A549 (cell line): ENCODE measurements at regions not wholly inside any gene's neighbourhood (a gene's known extent, or its start where the extent isn't known, plus 50 kb on each side); places are given as distances from the start of the nearest gene placed in this dataset.

Experiments
- ATAC-seq, 2 experiments: fragments of 200-7000 bp in 1 of 2; fragments of >200 bp in 1 of 2; cut with Nextera tagmentation in 1 of 2; cut with Tn5 transposase in 1 of 2; 3 replicates each; pipeline versions ENCODE4 v1.8.0 to v1.9.1; 2018 to 2020; ENCODE audit warnings: mild to moderate bottlenecking in 1 of 2, moderate library complexity in 1 of 2
- CTCF ChIA-PET: fragments of 300-600 bp; sonication (Branson Sonifier 250); formaldehyde crosslinking; extraction: SDS; loops from one replicate; lab custom pipeline; 2021; ENCODE audit warnings: antibody characterized with exemption, inconsistent platforms; lab: Yijun Ruan, JAX
- POLR2A ChIA-PET: fragments of 350-600 bp; formaldehyde crosslinking; extraction: SDS; loops from one replicate; lab custom pipeline; 2021; ENCODE audit warnings: antibody characterized with exemption, inconsistent platforms; lab: Yijun Ruan, JAX
- DNase-seq, 2 experiments: peaks; one replicate each; pipeline versions ENCODE4 v3.0.0 to v3.0.0-alpha.2; 2011 to 2016; ENCODE audit warnings: low read depth in 1 of 2, low spot score in 1 of 2
- FAIRE-seq: peaks from 2 replicates; lab custom pipeline; 2011; peaks lifted over from hg19 to GRCh38; lab: Jason Lieb, UNC
- H3K27ac ChIP-seq, 2 experiments: fragments of >200 bp; sonication (Bioruptor Twin); formaldehyde crosslinking; 3 replicates each; pipeline ENCODE4 v1.5.1; 2016 to 2017
- H3K4me1 ChIP-seq: fragments of >200 bp; sonication (Bioruptor Twin); formaldehyde crosslinking; 3 replicates; pipeline ENCODE4 v1.6.1; 2016
- H3K4me2 ChIP-seq: fragments of >200 bp; sonication (Bioruptor Twin); formaldehyde crosslinking; 3 replicates; pipeline ENCODE4 v1.6.1; 2016
- H3K4me3 ChIP-seq: fragments of >200 bp; sonication (Bioruptor Twin); formaldehyde crosslinking; 3 replicates; pipeline ENCODE4 v1.5.1; 2016
- H3K9me3 ChIP-seq: fragments of >200 bp; sonication (Bioruptor Twin); formaldehyde crosslinking; 3 replicates; pipeline ENCODE4 v1.6.1; 2016
- BHLHE40 ChIP-seq: IDR thresholded peaks from 2 replicates; pipeline ENCODE4 v1.6.1; 2012; ENCODE audit warnings: low read depth, low read length, inconsistent platforms
- CEBPB ChIP-seq, 2 experiments: fragments of >200 bp in 1 of 2; sonication (Bioruptor Twin) in 1 of 2; formaldehyde crosslinking in 1 of 2; IDR thresholded peaks; 2 replicates each; pipeline ENCODE4 v1.6.1; 2012 to 2016
- EP300 ChIP-seq, 2 experiments: fragments of >200 bp; sonication (Bioruptor Twin); formaldehyde crosslinking; IDR thresholded peaks; 2 replicates in 1 of 2; 3 replicates in 1 of 2; pipeline ENCODE4 v1.6.1; 2016 to 2017
- FOXS1 ChIP-seq: fragments of 250-450 bp; sonication (Bioruptor Pico); IDR thresholded peaks from 2 replicates; pipeline ENCODE4 v1.5.0; 2020; ENCODE audit warnings: mild to moderate bottlenecking, moderate library complexity
- HDAC2 ChIP-seq: fragments of 200-600 bp; sonication (generic); IDR thresholded peaks from 2 replicates; pipeline ENCODE4 v1.6.1; 2016
- HOXB13 ChIP-seq: fragments of 250-450 bp; sonication (Bioruptor Pico); IDR thresholded peaks from 2 replicates; pipeline ENCODE4 v1.5.0; 2020; ENCODE audit warnings: low read depth, mild to moderate bottlenecking, moderate library complexity
- JUNB ChIP-seq: fragments of >200 bp; sonication (Bioruptor Twin); formaldehyde crosslinking; IDR thresholded peaks from 2 replicates; pipeline ENCODE4 v1.6.1; 2016
- MAZ ChIP-seq: fragments of 150-350 bp; IDR thresholded peaks from 2 replicates; pipeline ENCODE4 v1.6.1; 2014; ENCODE audit warnings: antibody characterized with exemption, low read depth, low read length, borderline replicate concordance
- NR3C1 ChIP-seq: fragments of >200 bp; sonication (Bioruptor Twin); formaldehyde crosslinking; IDR thresholded peaks from 3 replicates; pipeline ENCODE4 v1.6.1; 2017
- RAD21 ChIP-seq, 2 experiments: fragments of >200 bp in 1 of 2; sonication (Bioruptor Twin) in 1 of 2; formaldehyde crosslinking in 1 of 2; IDR thresholded peaks in 1 of 2; conservative IDR thresholded peaks in 1 of 2; 2 replicates in 1 of 2; 3 replicates in 1 of 2; pipeline ENCODE4 v1.6.1; 2012 to 2018; ENCODE audit warnings: inconsistent platforms in 1 of 2
- RFX5 ChIP-seq: fragments of 450-650 bp; IDR thresholded peaks from 2 replicates; pipeline ENCODE4 v1.7.1; 2014; ENCODE audit warnings: antibody characterized with exemption, mild to moderate bottlenecking, moderate library complexity
- SMC3 ChIP-seq: fragments of >200 bp; sonication (Bioruptor Twin); formaldehyde crosslinking; IDR thresholded peaks from 3 replicates; pipeline ENCODE4 v1.6.1; 2018; ENCODE audit warnings: inconsistent platforms
- ZC3H11A ChIP-seq: fragments of 450-650 bp; IDR thresholded peaks from 2 replicates; pipeline ENCODE4 v1.6.1; 2014; ENCODE audit warnings: antibody characterized with exemption, mild to moderate bottlenecking
- WGBS: methylation state at CpG from one replicate; pipeline ENCODE4 v1.1.6; 2017; ENCODE audit errors: missing lambda C conversion rate; 5-methylcytosine and 5-hydroxymethylcytosine counted together
- TF ChIP-seq, protein P1 (sequence below): fragments of 250-450 bp; sonication (Bioruptor Pico); IDR thresholded peaks from 2 replicates; pipeline ENCODE4 v1.5.0; 2020; ENCODE audit warnings: low read depth, mild to moderate bottlenecking, moderate library complexity
- TF ChIP-seq, protein P2 (sequence below): fragments of >200 bp; sonication (Bioruptor Twin); formaldehyde crosslinking; IDR thresholded peaks from 3 replicates; pipeline ENCODE4 v1.6.1; 2016
- TF ChIP-seq, protein P3 (sequence below): fragments of 200-600 bp; sonication (generic); IDR thresholded peaks from 2 replicates; pipeline ENCODE4 v1.6.1; 2016; ENCODE audit warnings: antibody characterized with exemption, mild to moderate bottlenecking, moderate library complexity
- TF ChIP-seq, protein P4 (sequence below): IDR thresholded peaks from 2 replicates; pipeline ENCODE4 v1.6.1; 2012; ENCODE audit warnings: low read depth, borderline replicate concordance
- TF ChIP-seq, protein P5 (sequence below): fragments of 450-650 bp; IDR thresholded peaks from 2 replicates; pipeline ENCODE4 v1.6.1; 2014; ENCODE audit warnings: antibody characterized with exemption

DNA sequence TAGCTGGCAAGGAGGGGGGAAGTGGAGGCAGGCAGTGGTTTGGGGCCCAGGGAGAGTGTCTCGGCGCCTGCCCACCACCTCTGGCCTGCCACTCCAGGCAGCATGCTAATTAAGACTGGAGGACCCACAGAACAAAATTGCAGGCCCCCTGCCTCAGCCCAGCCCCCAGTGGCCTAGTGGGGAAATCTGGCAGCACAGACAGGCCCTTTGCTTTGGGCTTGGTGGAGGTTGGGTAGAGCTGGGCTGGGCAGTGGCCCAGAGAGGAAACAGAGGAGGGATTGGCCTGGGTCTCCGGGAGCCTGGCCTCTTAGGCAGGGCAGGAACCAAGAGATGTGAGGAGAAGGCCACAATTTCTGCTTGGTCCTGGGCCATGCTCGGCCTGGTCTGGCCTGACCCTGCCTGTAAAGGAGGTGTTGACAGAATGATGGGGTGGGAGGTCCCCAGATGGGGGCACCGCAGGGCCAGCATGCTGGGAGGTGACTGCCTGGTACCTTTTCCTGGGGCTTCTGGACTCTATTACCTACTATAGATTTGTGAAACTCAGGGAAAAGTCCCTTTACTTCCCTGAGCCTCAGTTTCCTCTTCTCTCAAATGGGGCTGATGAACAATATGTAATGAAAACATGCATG lies 92.4 kb upstream of the PJA1 start:
- DNase-seq (no peak), ATAC-seq (no peak), FAIRE-seq (no peak)
- H3K4me2 ChIP-seq = no peak overlapping the region
- ChIA-PET CTCF (interaction anchor here (0.9 kb wide), 1 partner anchor 25 kb away, joined by 3 read pairs; no protein-coding TSS in a partner anchor), POLR2A (no interaction called here)
- H3K4me1 ChIP-seq = no peaks in the 10 kb centered on the region
- 77% methylated on average over 5 of the region's 5 CpGs for WGBS
- no peak overlapping the region for H3K4me3 ChIP-seq
- no peaks in the 10 kb centered on the region for H3K9me3 ChIP-seq
- H3K27ac ChIP-seq = no peak overlapping the region
- TF ChIP-seq RAD21 (conservative IDR thresholded peaks at IDR 0.05 in 1 of 2, IDR thresholded peaks at IDR 0.05 in 1 of 2) (no peak), BHLHE40 (no peak), NR3C1 (no peak), MAZ (no peak), EP300 (IDR thresholded peaks at IDR 0.05) (no peak), SMC3 (no peak), ZC3H11A (no peak), JUNB (no peak), CEBPB (IDR thresholded peaks at IDR 0.05) (no peak)
- TF ChIP-seq, protein P1, sequence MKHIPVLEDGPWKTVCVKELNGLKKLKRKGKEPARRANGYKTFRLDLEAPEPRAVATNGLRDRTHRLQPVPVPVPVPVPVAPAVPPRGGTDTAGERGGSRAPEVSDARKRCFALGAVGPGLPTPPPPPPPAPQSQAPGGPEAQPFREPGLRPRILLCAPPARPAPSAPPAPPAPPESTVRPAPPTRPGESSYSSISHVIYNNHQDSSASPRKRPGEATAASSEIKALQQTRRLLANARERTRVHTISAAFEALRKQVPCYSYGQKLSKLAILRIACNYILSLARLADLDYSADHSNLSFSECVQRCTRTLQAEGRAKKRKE (CRISPR knock-in tag) = no peak
- TF ChIP-seq, protein P2, sequence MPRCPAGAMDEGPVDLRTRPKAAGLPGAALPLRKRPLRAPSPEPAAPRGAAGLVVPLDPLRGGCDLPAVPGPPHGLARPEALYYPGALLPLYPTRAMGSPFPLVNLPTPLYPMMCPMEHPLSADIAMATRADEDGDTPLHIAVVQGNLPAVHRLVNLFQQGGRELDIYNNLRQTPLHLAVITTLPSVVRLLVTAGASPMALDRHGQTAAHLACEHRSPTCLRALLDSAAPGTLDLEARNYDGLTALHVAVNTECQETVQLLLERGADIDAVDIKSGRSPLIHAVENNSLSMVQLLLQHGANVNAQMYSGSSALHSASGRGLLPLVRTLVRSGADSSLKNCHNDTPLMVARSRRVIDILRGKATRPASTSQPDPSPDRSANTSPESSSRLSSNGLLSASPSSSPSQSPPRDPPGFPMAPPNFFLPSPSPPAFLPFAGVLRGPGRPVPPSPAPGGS = no peak
- TF ChIP-seq, protein P3, sequence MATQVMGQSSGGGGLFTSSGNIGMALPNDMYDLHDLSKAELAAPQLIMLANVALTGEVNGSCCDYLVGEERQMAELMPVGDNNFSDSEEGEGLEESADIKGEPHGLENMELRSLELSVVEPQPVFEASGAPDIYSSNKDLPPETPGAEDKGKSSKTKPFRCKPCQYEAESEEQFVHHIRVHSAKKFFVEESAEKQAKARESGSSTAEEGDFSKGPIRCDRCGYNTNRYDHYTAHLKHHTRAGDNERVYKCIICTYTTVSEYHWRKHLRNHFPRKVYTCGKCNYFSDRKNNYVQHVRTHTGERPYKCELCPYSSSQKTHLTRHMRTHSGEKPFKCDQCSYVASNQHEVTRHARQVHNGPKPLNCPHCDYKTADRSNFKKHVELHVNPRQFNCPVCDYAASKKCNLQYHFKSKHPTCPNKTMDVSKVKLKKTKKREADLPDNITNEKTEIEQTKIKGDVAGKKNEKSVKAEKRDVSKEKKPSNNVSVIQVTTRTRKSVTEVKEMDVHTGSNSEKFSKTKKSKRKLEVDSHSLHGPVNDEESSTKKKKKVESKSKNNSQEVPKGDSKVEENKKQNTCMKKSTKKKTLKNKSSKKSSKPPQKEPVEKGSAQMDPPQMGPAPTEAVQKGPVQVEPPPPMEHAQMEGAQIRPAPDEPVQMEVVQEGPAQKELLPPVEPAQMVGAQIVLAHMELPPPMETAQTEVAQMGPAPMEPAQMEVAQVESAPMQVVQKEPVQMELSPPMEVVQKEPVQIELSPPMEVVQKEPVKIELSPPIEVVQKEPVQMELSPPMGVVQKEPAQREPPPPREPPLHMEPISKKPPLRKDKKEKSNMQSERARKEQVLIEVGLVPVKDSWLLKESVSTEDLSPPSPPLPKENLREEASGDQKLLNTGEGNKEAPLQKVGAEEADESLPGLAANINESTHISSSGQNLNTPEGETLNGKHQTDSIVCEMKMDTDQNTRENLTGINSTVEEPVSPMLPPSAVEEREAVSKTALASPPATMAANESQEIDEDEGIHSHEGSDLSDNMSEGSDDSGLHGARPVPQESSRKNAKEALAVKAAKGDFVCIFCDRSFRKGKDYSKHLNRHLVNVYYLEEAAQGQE = no peak
- TF ChIP-seq, protein P4, sequence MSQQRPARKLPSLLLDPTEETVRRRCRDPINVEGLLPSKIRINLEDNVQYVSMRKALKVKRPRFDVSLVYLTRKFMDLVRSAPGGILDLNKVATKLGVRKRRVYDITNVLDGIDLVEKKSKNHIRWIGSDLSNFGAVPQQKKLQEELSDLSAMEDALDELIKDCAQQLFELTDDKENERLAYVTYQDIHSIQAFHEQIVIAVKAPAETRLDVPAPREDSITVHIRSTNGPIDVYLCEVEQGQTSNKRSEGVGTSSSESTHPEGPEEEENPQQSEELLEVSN = no peak

DNA sequence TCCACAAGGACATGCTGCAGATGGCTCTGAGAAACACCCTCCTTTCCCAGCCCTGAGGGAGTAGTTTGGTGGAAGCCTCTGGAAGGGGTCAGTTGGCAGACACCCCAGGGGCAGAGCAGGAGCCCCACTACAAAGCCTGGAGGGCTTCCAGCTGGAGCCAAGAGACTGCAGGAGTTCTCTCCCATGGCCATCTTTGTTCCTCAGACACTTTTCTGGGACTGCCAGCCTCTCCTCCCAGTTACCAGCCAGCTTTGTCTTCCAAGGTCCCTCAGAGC lies 91.0 kb upstream of the PJA1 start:
- FAIRE-seq = no peak

More for the DNA sequence above, 91.0 kb upstream of the PJA1 start:
- H3K9me3 ChIP-seq = no peaks in the 10 kb centered on the region
- H3K4me1 ChIP-seq = no peaks in the 10 kb centered on the region
- no peak overlapping the region for H3K4me2 ChIP-seq
- TF ChIP-seq, protein P3 = no peak
- TF ChIP-seq HDAC2 = no peak
- no peak for TF ChIP-seq FOXS1 (CRISPR knock-in tag)
- TF ChIP-seq, protein P5, sequence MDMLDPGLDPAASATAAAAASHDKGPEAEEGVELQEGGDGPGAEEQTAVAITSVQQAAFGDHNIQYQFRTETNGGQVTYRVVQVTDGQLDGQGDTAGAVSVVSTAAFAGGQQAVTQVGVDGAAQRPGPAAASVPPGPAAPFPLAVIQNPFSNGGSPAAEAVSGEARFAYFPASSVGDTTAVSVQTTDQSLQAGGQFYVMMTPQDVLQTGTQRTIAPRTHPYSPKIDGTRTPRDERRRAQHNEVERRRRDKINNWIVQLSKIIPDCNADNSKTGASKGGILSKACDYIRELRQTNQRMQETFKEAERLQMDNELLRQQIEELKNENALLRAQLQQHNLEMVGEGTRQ = no peak
- no peak for TF ChIP-seq HOXB13
- no peak for TF ChIP-seq RFX5
- no peak for DNase-seq
- H3K27ac ChIP-seq = no peak overlapping the region
- ChIA-PET POLR2A (no interaction called here), CTCF (interaction anchor here (1.4 kb wide), 1 partner anchor 51 kb away, joined by 3 read pairs; no protein-coding TSS in a partner anchor)
- no peak for ATAC-seq
- no peak overlapping the region for H3K4me3 ChIP-seq
